Neutrophil (primary cell): ENCODE measurements at regions not wholly inside any gene's neighbourhood (a gene's known extent, or its start where the extent isn't known, plus 50 kb on each side); places are given as distances from the start of the nearest gene placed in this dataset.

Source experiments
- H3K27ac ChIP-seq: fragments of 200-600 bp; sonication (generic); 2 replicates; pipeline ENCODE4 v1.5.1; 2016; ENCODE audit warnings: mild to moderate bottlenecking, moderate library complexity
- H3K27me3 ChIP-seq: fragments of 200-600 bp; sonication (generic); 2 replicates; pipeline ENCODE4 v1.6.0; 2016; ENCODE audit warnings: mild to moderate bottlenecking
- H3K36me3 ChIP-seq: fragments of 200-600 bp; sonication (generic); 2 replicates; pipeline ENCODE4 v1.5.1; 2017
- H3K4me1 ChIP-seq, 2 experiments: fragments of 200-600 bp in 1 of 2; sonication (generic) in 1 of 2; 1 replicate in 1 of 2; 2 replicates in 1 of 2; pipeline versions ENCODE4 v1.5.1 to v1.6.1; 2013 to 2016; ENCODE audit warnings: low read depth in 1 of 2, low read length in 1 of 2, mild to moderate bottlenecking in 1 of 2, moderate library complexity in 1 of 2; ENCODE audit not compliant: control insufficient read depth in 1 of 2, insufficient read depth in 1 of 2
- H3K4me3 ChIP-seq, 2 experiments: fragments of 200-600 bp in 1 of 2; sonication (generic) in 1 of 2; 1 replicate in 1 of 2; 2 replicates in 1 of 2; pipeline ENCODE4 v1.5.1; 2013 to 2016; ENCODE audit warnings: low read depth in 1 of 2, low read length in 1 of 2, mild to moderate bottlenecking in 1 of 2, moderate library complexity in 1 of 2
- H3K9me3 ChIP-seq: fragments of 200-600 bp; sonication (generic); 2 replicates; pipeline ENCODE4 v1.5.1; 2016
- TF ChIP-seq, protein P1 (sequence below): fragments of 200-600 bp; sonication (generic); IDR thresholded peaks from 2 replicates; pipeline ENCODE4 v1.5.1; 2016; ENCODE audit warnings: antibody characterized with exemption

DNA sequence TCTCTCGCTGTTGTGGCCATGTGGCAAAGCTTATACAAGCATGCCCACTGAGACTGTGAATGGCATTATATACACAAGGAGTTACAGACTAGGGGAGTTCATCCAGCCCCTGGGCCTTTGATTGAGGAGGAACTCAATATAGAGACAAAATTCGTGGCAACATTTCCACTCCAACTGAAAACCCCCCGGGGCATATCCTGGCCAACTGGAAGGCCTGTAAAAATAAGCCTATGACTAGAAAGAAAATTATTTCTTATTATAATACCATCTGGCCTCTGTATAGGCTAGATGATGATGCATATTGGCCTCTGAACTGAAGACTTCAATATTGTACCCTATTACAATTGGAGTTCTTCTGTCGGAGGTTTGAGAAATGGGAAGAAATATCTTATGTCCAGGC lies 175.5 kb upstream of the GJE1 start:
- H3K4me3 ChIP-seq: no peak overlapping the region
- no peaks in the 10 kb centered on the region for H3K9me3 ChIP-seq
- no peaks in the 10 kb centered on the region for H3K27me3 ChIP-seq

DNA sequence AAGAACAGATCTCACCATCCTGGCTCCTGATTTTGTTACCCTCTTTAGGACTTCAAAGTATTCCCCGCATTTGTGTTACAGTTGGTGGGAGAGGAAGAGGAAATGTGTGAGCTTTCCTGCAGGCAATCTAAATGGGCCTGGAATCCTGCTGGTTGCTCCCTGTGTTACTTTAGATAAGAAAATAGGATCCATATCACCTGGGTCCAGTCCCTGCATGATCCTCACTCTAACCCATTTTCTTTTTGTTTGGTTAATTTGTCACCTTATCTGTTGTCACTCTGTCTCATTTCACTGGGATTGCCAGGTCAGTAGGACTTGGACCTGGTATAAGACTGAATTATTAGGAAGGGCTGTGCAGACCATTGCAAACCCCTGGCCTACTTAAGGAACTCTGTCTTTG lies 175.9 kb upstream of the GJE1 start:
- no peak overlapping the region for H3K4me3 ChIP-seq
- H3K36me3 ChIP-seq: no peaks in the 10 kb centered on the region
- no peaks in the 10 kb centered on the region for H3K27me3 ChIP-seq
- TF ChIP-seq, protein P1, sequence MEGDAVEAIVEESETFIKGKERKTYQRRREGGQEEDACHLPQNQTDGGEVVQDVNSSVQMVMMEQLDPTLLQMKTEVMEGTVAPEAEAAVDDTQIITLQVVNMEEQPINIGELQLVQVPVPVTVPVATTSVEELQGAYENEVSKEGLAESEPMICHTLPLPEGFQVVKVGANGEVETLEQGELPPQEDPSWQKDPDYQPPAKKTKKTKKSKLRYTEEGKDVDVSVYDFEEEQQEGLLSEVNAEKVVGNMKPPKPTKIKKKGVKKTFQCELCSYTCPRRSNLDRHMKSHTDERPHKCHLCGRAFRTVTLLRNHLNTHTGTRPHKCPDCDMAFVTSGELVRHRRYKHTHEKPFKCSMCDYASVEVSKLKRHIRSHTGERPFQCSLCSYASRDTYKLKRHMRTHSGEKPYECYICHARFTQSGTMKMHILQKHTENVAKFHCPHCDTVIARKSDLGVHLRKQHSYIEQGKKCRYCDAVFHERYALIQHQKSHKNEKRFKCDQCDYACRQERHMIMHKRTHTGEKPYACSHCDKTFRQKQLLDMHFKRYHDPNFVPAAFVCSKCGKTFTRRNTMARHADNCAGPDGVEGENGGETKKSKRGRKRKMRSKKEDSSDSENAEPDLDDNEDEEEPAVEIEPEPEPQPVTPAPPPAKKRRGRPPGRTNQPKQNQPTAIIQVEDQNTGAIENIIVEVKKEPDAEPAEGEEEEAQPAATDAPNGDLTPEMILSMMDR: no peak
- no peak overlapping the region for H3K27ac ChIP-seq
- H3K9me3 ChIP-seq: no peaks in the 10 kb centered on the region
- H3K4me1 ChIP-seq: no peaks in the 10 kb centered on the region

More for the DNA sequence above, 175.5 kb upstream of the GJE1 start:
- Histone ChIP-seq H3K27ac (no peak overlapping the region), H3K4me1 (no peaks in the 10 kb centered on the region), H3K36me3 (no peaks in the 10 kb centered on the region)
- TF ChIP-seq, protein P1: no peak

DNA sequence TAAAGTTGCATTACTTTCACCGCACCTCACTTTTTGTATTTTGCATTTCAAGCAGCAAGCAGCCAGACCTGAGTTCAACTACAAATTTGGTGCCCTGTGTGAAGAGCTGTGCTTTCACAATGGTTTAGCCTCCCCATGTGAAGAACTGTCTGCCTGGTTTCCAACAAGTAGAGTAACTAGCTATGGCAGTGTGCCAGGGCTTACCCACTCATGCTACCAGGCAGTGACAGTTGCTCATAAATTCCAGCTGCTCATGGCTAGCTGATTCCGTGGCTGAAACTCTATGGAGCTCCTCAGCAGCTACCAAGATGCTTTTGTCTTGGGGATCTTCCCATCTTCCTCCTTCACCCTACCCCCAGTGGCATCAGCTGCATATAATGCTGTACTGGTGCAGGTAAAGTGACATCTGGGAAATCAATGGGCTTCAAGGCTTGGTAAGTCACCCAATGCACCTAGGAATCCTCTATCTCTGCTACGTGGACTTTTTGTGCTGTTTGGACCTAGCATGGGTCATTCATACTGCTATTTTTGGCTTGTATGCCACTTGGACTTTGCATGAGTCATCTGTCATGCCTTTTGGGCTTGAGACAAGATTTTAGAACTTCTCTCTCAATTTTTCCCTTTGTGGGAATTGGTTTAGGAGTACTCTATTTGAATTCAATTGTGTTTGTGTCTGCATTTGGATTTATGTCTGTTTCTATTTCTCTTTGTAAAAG lies 176.5 kb upstream of the GJE1 start:
- Histone ChIP-seq H3K27me3 (no peaks in the 10 kb centered on the region), H3K9me3 (no peaks in the 10 kb centered on the region), H3K36me3 (no peaks in the 10 kb centered on the region), H3K4me3 (no peak overlapping the region), H3K27ac (no peak overlapping the region), H3K4me1 (no peaks in the 10 kb centered on the region)
- TF ChIP-seq, protein P1: no peak

DNA sequence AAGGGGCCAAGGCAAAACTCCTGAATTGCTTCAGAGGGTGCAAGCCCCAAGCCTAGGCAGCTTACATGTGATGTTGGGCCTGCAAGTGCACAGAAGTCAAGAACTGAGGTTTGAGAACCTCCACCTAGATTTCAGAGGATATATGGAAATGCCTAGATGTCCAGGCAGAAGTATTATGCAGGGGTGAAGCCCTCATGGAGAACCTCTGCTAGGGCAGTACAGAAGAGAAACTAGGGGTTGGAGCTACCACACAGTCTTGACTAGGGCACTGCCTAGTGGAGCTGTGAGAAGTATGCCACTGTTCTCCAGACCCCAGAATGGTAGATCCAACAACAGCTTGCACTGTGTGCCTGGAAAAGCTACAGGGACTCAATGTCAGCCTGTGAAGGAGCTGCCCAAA lies 179.7 kb upstream of the GJE1 start:
- TF ChIP-seq, protein P1: no peak
- Histone ChIP-seq H3K9me3 (no peaks in the 10 kb centered on the region), H3K27ac (no peak overlapping the region)

DNA sequence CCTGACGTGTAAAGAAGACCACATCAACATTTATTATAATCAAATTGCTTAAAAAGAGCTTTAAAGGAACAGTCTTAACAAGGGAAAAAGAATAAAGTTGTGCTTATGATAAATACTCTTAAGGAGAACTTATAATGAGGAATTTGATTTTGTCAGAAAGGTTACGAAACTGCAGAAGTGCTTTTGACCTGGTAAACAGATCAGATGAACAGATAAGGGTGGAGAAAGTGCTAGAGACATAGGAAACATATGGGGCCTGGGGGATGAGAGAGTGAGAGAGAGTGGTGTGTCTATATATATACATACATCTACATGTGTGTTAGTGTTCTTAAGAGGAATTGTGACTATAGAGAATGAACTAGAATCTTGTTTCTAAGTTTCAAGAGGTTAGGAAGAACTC lies 186.2 kb upstream of the GJE1 start:
- H3K27me3 ChIP-seq: no peaks in the 10 kb centered on the region
- no peak overlapping the region for H3K27ac ChIP-seq
- no peaks in the 10 kb centered on the region for H3K9me3 ChIP-seq
- no peaks in the 10 kb centered on the region for H3K36me3 ChIP-seq
- no peaks in the 10 kb centered on the region for H3K4me1 ChIP-seq
- TF ChIP-seq, protein P1: no peak
- H3K4me3 ChIP-seq: no peak overlapping the region

More for the DNA sequence above, 179.7 kb upstream of the GJE1 start:
- Histone ChIP-seq H3K4me3 (no peak overlapping the region), H3K4me1 (no peaks in the 10 kb centered on the region), H3K27me3 (no peaks in the 10 kb centered on the region), H3K36me3 (no peaks in the 10 kb centered on the region)
